Caki2 (cell line): ENCODE measurements at regions not wholly inside any gene's neighbourhood (a gene's known extent, or its start where the extent isn't known, plus 50 kb on each side); places are given as distances from the start of the nearest gene placed in this dataset.
"Not testable (repeated sequence)": the region's sequence is repeated elsewhere in the genome, so short reads cannot be mapped to it uniquely, and the experiment has no call there.

ENCODE experiments used
- DNase-seq: peaks from one replicate; pipeline ENCODE4 v3.0.0-alpha.2; 2015; ENCODE audit warnings: low read depth
- in situ Hi-C: cut with HindIII; loops from 2 replicates; pipeline ENCODE4 v1.10.0; 2016; ENCODE audit warnings: low sequenced_read_pairs, low pct_unique_long_range_greater_than_20kb, mixed read lengths

GRCh38 chr11:106152013-106152412, 74.6 kb downstream of the AASDHPPT start:
- in situ Hi-C loops: no loop called here
- no peak for DNase-seq

DNA sequence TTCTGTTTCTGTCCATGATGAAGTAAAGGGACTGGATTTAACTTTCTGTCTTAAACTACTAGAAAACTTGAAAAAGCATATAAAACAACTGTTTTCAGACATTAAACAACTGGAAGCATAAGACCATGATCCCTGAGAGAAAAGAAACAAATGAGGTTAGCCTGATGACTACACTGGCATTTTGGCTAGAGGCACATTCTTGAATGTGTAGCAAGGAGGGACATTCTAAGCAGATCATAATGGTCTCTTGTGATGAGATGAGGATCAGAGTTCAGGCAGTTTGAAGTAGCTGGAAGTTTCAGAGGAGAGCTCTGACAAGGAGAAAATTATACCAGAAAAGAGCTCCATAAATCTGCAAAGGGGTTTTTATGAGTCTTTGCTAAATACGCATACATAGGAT, 75.4 kb downstream of the AASDHPPT start:
- DNase-seq: no peak
- in situ Hi-C loops: no loop called here

- peak; percentile 14 for DNase-seq
- in situ Hi-C loops: no loop called here
Measured at GRCh38 chr11:106156290-106156937, 79.0 kb downstream of the AASDHPPT start.

GRCh38 chr11:106158406-106158805, 80.9 kb downstream of the AASDHPPT start:
- in situ Hi-C loops: no loop called here
- DNase-seq: no peak

- DNase-seq: no peak
- in situ Hi-C loops: no loop called here
Measured at GRCh38 chr11:106159836-106160235, 82.4 kb downstream of the AASDHPPT start.

- in situ Hi-C loops: no loop called here
- no peak for DNase-seq
Measured at GRCh38 chr11:106160494-106160893, 83.0 kb downstream of the AASDHPPT start.

GRCh38 chr11:106161775-106162634, 84.5 kb downstream of the AASDHPPT start:
- DNase-seq: no peak
- in situ Hi-C loops: no loop called here

DNA sequence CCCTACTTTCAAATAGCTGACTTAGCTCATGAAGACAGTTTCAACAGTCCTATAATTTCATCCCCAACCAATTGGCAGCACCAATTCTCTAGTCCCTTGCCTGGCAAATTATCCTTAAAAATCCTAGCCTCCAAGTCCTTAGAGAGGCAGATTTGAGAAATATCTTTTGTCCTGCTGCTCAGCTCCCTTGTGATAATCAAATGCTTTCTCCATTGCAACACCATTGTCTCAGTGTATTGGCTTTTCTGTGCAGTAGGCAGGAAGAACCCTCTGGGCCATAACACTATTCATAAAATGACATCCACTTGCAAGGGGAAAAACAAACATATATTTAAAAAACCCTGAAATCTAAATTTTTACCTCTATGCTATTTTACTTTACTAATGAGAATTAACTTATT, 89.6 kb downstream of the AASDHPPT start:
- in situ Hi-C loops: no loop called here
- no peak for DNase-seq

GRCh38 chr11:106172386-106172991, 95.0 kb downstream of the AASDHPPT start:
- in situ Hi-C loops: no loop called here
- DNase-seq: no peak

DNA sequence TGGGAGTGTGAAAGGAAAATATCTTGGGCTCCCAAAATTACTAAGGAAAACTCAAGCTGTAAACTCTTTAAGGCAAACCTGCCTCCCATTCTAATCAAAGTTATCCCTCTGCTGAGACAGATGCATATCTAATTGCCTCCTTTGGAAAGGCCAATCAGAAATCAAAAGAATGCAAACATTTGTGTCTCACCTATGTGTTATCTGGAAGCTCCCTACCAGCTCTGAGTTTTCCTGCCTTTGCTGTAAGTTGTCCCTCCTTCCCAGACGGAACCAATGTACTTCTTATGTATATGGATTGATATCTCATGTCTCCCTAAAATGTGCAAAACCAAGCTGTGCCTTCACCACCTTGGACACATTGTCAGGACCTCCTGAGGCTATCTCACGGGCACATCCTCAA, 95.8 kb downstream of the AASDHPPT start:
- in situ Hi-C loops: no loop called here
- no peak for DNase-seq

DNA sequence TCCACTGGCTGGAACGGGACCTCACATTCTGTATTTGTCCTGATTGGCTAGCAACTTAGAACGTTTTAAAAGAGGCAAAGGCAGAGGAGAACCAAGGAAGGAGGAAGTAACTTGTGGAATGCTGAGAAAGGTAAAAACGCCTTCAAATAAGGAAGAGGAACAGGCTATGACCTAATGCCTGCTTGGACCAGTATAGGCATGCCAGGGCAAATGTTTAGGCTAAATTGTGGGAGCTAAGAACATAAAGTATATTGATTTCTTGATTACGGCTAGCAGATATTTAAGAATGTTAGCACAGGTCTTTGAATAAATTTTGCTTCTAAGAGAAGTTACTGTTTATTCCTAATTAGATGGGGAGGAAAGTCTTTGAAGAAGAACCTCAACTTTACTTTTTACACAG, 96.5 kb downstream of the AASDHPPT start:
- in situ Hi-C loops, DNase-seq: not testable (repeated sequence)

- DNase-seq: no peak
- in situ Hi-C loops: no loop called here
Measured at GRCh38 chr11:106176817-106177216, 99.4 kb downstream of the AASDHPPT start.

GRCh38 chr11:106177311-106177710, 99.8 kb downstream of the AASDHPPT start:
- no peak for DNase-seq
- in situ Hi-C loops: no loop called here

- in situ Hi-C loops: no loop called here
Measured at GRCh38 chr11:106178361-106178760, 100.9 kb downstream of the AASDHPPT start.

DNA sequence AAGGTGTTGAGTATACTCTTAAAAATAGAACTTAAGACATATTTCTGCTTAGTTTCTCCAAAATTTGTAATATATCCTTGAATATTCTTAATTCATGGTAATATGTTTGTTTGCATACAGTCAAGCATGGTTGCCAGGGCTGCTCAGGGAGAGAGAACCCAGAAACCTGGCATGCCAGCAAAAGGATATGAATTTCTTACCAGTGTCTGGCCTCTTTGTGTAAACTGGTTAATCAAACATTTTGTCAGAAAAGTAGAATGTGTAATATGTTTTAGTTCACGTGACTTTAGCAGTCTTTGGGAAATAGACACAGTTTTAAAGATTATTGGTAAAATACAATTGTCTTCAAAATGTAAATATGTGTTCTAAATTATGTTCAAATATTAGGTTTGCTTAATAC, 101.6 kb downstream of the AASDHPPT start:
- in situ Hi-C loops: no loop called here
- no peak for DNase-seq

More at GRCh38 chr11:106178361-106178760, 100.9 kb downstream of the AASDHPPT start:
- DNase-seq: no peak

GRCh38 chr11:106186630-106187029, 109.2 kb downstream of the AASDHPPT start:
- in situ Hi-C loops: no loop called here
- no peak for DNase-seq

GRCh38 chr11:106187860-106188456, 110.5 kb downstream of the AASDHPPT start:
- in situ Hi-C loops: no loop called here
- no peak for DNase-seq

GRCh38 chr11:106193956-106194355, 116.5 kb downstream of the AASDHPPT start:
- in situ Hi-C loops: no loop called here

DNA sequence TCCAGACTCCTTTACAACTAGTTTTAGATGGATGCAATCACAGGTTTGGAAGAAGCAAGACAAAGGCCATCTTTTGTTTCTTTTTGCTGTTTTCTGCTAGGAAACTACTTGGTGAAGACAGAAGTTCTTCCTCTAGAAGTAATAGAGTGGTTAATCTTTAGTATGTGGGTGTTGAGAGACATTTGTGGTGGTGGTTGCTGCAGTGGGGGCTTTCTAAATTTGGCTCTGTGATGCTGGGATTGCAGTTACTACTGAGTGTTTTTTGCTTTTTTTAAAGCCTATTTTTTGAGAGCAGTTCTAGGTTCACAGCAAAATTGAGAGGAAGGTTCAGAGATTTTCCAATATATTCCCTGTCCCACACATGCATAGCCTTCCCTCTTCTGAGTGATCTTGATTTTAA, 120.0 kb downstream of the AASDHPPT start:
- DNase-seq: no peak
- in situ Hi-C loops: no loop called here

More at GRCh38 chr11:106193956-106194355, 116.5 kb downstream of the AASDHPPT start:
- no peak for DNase-seq
